HG03520 (cell line): ENCODE measurements at regions not wholly inside any gene's neighbourhood (a gene's known extent, or its start where the extent isn't known, plus 50 kb on each side); places are given as distances from the start of the nearest gene placed in this dataset.
"Not testable (repeated sequence)": the region's sequence is repeated elsewhere in the genome, so short reads cannot be mapped to it uniquely, and the experiment has no call there.

ENCODE experiments used
- ATAC-seq: cut with Tn5 transposase; IDR thresholded peaks from one replicate; pipeline ENCODE4 v1.9.1; 2021; ENCODE audit warnings: mild to moderate bottlenecking, moderate library complexity; ENCODE audit not compliant: unreplicated experiment

GRCh38 chr3:101995371-101996046, 146.2 kb downstream of the NFKBIZ start:
- no peak for ATAC-seq

- ATAC-seq = no peak
Observed at GRCh38 chr3:101996832-101997231, 147.5 kb downstream of the NFKBIZ start.

- no peak for ATAC-seq
Observed at GRCh38 chr3:101998256-101998926, 149.1 kb downstream of the NFKBIZ start.

- no peak for ATAC-seq
Observed at GRCh38 chr3:101999177-101999779, 150.0 kb downstream of the NFKBIZ start.

GRCh38 chr3:102000620-102001209, 151.4 kb downstream of the NFKBIZ start:
- ATAC-seq = no peak

- ATAC-seq = no peak
Observed at GRCh38 chr3:102002056-102002455, 152.7 kb downstream of the NFKBIZ start.

GRCh38 chr3:102004561-102004960, 155.2 kb downstream of the NFKBIZ start:
- ATAC-seq = no peak

- no peak for ATAC-seq
Observed at GRCh38 chr3:102005551-102005950, 156.2 kb downstream of the NFKBIZ start.

GRCh38 chr3:102006812-102007485, 157.6 kb downstream of the NFKBIZ start:
- no peak for ATAC-seq

GRCh38 chr3:102008436-102008835, 159.1 kb downstream of the NFKBIZ start:
- ATAC-seq = not testable (repeated sequence)

- ATAC-seq = no peak
Observed at GRCh38 chr3:102016417-102016816, 167.1 kb downstream of the NFKBIZ start.

- no peak for ATAC-seq
Observed at GRCh38 chr3:102017784-102018183, 168.5 kb downstream of the NFKBIZ start.

- ATAC-seq = no peak
Observed at GRCh38 chr3:102018551-102018950, 169.2 kb downstream of the NFKBIZ start.

GRCh38 chr3:102020735-102021134, 171.4 kb downstream of the NFKBIZ start:
- ATAC-seq = no peak

- ATAC-seq = no peak
Observed at GRCh38 chr3:102024270-102024904, 175.1 kb downstream of the NFKBIZ start.

- ATAC-seq = no peak
Observed at GRCh38 chr3:102025606-102026270, 176.4 kb downstream of the NFKBIZ start.

GRCh38 chr3:102026656-102027055, 177.3 kb downstream of the NFKBIZ start:
- ATAC-seq = no peak

GRCh38 chr3:102030661-102031060, 181.3 kb downstream of the NFKBIZ start:
- no peak for ATAC-seq

GRCh38 chr3:102031834-102032233, 182.5 kb downstream of the NFKBIZ start:
- no peak for ATAC-seq
